ENCODE measurements at regions not wholly inside any gene's neighbourhood (a gene's known extent, or its start where the extent isn't known, plus 50 kb on each side); places are given as distances from the start of the nearest gene placed in this dataset.

- TF ChIP-seq ZNF800 (CRISPR knock-in tag; IDR thresholded peaks at IDR 0.05) (no peak), POLR2A (IDR thresholded peaks at IDR 0.05; ENCODE audit: insufficient read depth in 1 of 2, low read depth in 2 of 2, low read length in 2 of 2) (no peak), ZNF350 (CRISPR knock-in tag; IDR thresholded peaks at IDR 0.05; ENCODE audit: borderline replicate concordance, low read depth) (no peak), ZNF530 (CRISPR knock-in tag; IDR thresholded peaks at IDR 0.05; ENCODE audit: low read depth) (no peak)
These were observed 142.1 kb downstream of the MRPS6 start for GRCh38 chr21:34215501-34215900.

Measured in HepG2 (cell line).